Endothelial cell (in vitro differentiated cells): ENCODE measurements at regions not wholly inside any gene's neighbourhood (a gene's known extent, or its start where the extent isn't known, plus 50 kb on each side); places are given as distances from the start of the nearest gene placed in this dataset.

Experiments used
- DNase-seq: peaks from one replicate; pipeline ENCODE4 v3.0.0; 2021; ENCODE audit warnings: low spot score
- H3K27ac Mint-ChIP-seq: one replicate; pipeline ENCODE4 v1.8.0; 2021; ENCODE audit warnings: mixed read lengths, inconsistent platforms; ENCODE audit not compliant: unreplicated experiment
- H3K27me3 Mint-ChIP-seq: one replicate; pipeline ENCODE4 v1.8.0; 2021; ENCODE audit warnings: mild to moderate bottlenecking, moderate library complexity, mixed read lengths, inconsistent platforms; ENCODE audit not compliant: unreplicated experiment
- H3K36me3 Mint-ChIP-seq: one replicate; pipeline ENCODE4 v1.8.0; 2021; ENCODE audit warnings: mild to moderate bottlenecking, low read depth, mixed read lengths, inconsistent platforms; ENCODE audit not compliant: unreplicated experiment
- H3K4me1 Mint-ChIP-seq: one replicate; pipeline ENCODE4 v1.8.0; 2021; ENCODE audit warnings: mild to moderate bottlenecking, mixed read lengths, inconsistent platforms; ENCODE audit not compliant: unreplicated experiment
- H3K4me3 Mint-ChIP-seq: one replicate; pipeline ENCODE4 v1.8.0; 2021; ENCODE audit warnings: mild to moderate bottlenecking, mixed read lengths, inconsistent platforms; ENCODE audit not compliant: unreplicated experiment
- H3K9me3 Mint-ChIP-seq: one replicate; pipeline ENCODE4 v1.8.0; 2021; ENCODE audit warnings: mixed read lengths, inconsistent platforms; ENCODE audit not compliant: unreplicated experiment
- CTCF ChIP-seq: fragments of 200-600 bp; sonication (generic); IDR thresholded peaks from one replicate; pipeline ENCODE4 v1.5.0; 2021; ENCODE audit warnings: antibody characterized with exemption; ENCODE audit not compliant: unreplicated experiment

- Mint-ChIP-seq H3K27me3 (no peaks in the 10 kb centered on the region), H3K27ac (no peak overlapping the region), H3K4me3 (no peak overlapping the region), H3K4me1 (peaks cover 19% of the 10 kb centered on the region), H3K36me3 (no peaks in the 10 kb centered on the region), H3K9me3 (no peaks in the 10 kb centered on the region)
- TF ChIP-seq CTCF, result no peak
- DNase-seq, result no peak
These were observed 106.2 kb upstream of the DLX2 start for GRCh38 chr2:172208791-172209325.

- TF ChIP-seq CTCF, result no peak
These were observed 107.9 kb upstream of the DLX2 start for GRCh38 chr2:172210599-172210998.

GRCh38 chr2:172211512-172211911 is 108.8 kb upstream of the DLX2 start:
- no peak for TF ChIP-seq CTCF
- H3K4me1 Mint-ChIP-seq, result peaks cover 19% of the 10 kb centered on the region
- H3K27me3 Mint-ChIP-seq, result no peaks in the 10 kb centered on the region
- H3K9me3 Mint-ChIP-seq, result no peaks in the 10 kb centered on the region
- DNase-seq, result no peak
- no peak overlapping the region for H3K4me3 Mint-ChIP-seq
- no peaks in the 10 kb centered on the region for H3K36me3 Mint-ChIP-seq
- H3K27ac Mint-ChIP-seq, result no peak overlapping the region

More at GRCh38 chr2:172210599-172210998, 107.9 kb upstream of the DLX2 start:
- no peak for DNase-seq
- Mint-ChIP-seq H3K4me3 (no peak overlapping the region), H3K9me3 (no peaks in the 10 kb centered on the region), H3K27me3 (no peaks in the 10 kb centered on the region), H3K27ac (no peak overlapping the region), H3K4me1 (peaks cover 19% of the 10 kb centered on the region), H3K36me3 (no peaks in the 10 kb centered on the region)

- H3K4me3 Mint-ChIP-seq, result no peak overlapping the region
- H3K27me3 Mint-ChIP-seq, result no peaks in the 10 kb centered on the region
- H3K36me3 Mint-ChIP-seq, result no peaks in the 10 kb centered on the region
- no peak overlapping the region for H3K27ac Mint-ChIP-seq
- H3K9me3 Mint-ChIP-seq, result no peaks in the 10 kb centered on the region
- no peak for TF ChIP-seq CTCF
- H3K4me1 Mint-ChIP-seq, result peaks cover 19% of the 10 kb centered on the region
- DNase-seq, result no peak
These were observed 110.6 kb upstream of the DLX2 start for GRCh38 chr2:172213116-172213860.

- peaks cover 16% of the 10 kb centered on the region for H3K4me1 Mint-ChIP-seq
- DNase-seq, result no peak
- no peaks in the 10 kb centered on the region for H3K27me3 Mint-ChIP-seq
- no peak overlapping the region for H3K4me3 Mint-ChIP-seq
- H3K27ac Mint-ChIP-seq, result no peak overlapping the region
- H3K36me3 Mint-ChIP-seq, result no peaks in the 10 kb centered on the region
- H3K9me3 Mint-ChIP-seq, result no peaks in the 10 kb centered on the region
- no peak for TF ChIP-seq CTCF
These were observed 111.6 kb upstream of the DLX2 start for GRCh38 chr2:172214252-172214651.
